Caco-2 (cell line): ENCODE measurements at regions not wholly inside any gene's neighbourhood (a gene's known extent, or its start where the extent isn't known, plus 50 kb on each side); places are given as distances from the start of the nearest gene placed in this dataset.

ENCODE experiments used
- BruUV-seq: library from RNA; stranded (reverse); fragments of 400-500 nt; replicated peaks from 2 replicates; lab custom pipeline; 2021; lab: Mats Ljungman, UMichigan
- CTCF ChIA-PET: fragments of 300-600 bp; sonication (Branson Sonifier 250); formaldehyde crosslinking; loops from one replicate; lab custom pipeline; 2022; ENCODE audit warnings: antibody characterized with exemption; lab: Charles Lee
- POLR2A ChIA-PET: fragments of 300-600 bp; sonication (Branson Sonifier 250); formaldehyde crosslinking; loops from one replicate; lab custom pipeline; 2022; ENCODE audit warnings: antibody characterized with exemption; lab: Charles Lee
- DNase-seq, 2 experiments: peaks; one replicate each; pipeline versions ENCODE4 v3.0.0 to v3.0.0-alpha.2; 2020 to 2022
- H3K27me3 ChIP-seq: replicated peaks from 2 replicates; pipeline ENCODE4 v1.6.0; 2011; ENCODE audit warnings: low read length; ENCODE audit not compliant: control insufficient read depth, insufficient read depth
- H3K36me3 ChIP-seq: 2 replicates; pipeline ENCODE4 v1.5.1; 2011; ENCODE audit warnings: low read length; ENCODE audit not compliant: control insufficient read depth, insufficient read depth
- H3K4me1 ChIP-seq: fragments of 250-450 bp; sonication (Bioruptor Pico); 2 replicates; pipeline ENCODE4 v1.5.1; 2020; ENCODE audit warnings: mild to moderate bottlenecking
- H3K4me3 ChIP-seq: 2 replicates; pipeline ENCODE4 v1.5.1; 2011; ENCODE audit warnings: low read depth, mild to moderate bottlenecking, control low read depth, low read length
- H3K9me3 ChIP-seq: fragments of 250-450 bp; sonication (Bioruptor Pico); 2 replicates; pipeline ENCODE4 v1.5.1; 2020; ENCODE audit warnings: mild to moderate bottlenecking, moderate library complexity
- H3K27ac Mint-ChIP-seq: one replicate; pipeline ENCODE4 v1.8.0; 2022; ENCODE audit warnings: mixed read lengths; ENCODE audit not compliant: unreplicated experiment
- H3K27me3 Mint-ChIP-seq: one replicate; pipeline ENCODE4 v1.8.0; 2022; ENCODE audit warnings: mixed read lengths; ENCODE audit not compliant: insufficient read depth, unreplicated experiment
- H3K36me3 Mint-ChIP-seq: one replicate; pipeline ENCODE4 v1.8.0; 2022; ENCODE audit warnings: mild to moderate bottlenecking, mixed read lengths; ENCODE audit not compliant: insufficient read depth, unreplicated experiment
- H3K4me1 Mint-ChIP-seq: one replicate; pipeline ENCODE4 v1.8.0; 2022; ENCODE audit warnings: low read depth, mixed read lengths; ENCODE audit not compliant: unreplicated experiment
- H3K4me3 Mint-ChIP-seq: one replicate; pipeline ENCODE4 v1.8.0; 2022; ENCODE audit warnings: mild to moderate bottlenecking, moderate library complexity, mixed read lengths; ENCODE audit not compliant: unreplicated experiment
- H3K9me3 Mint-ChIP-seq: one replicate; pipeline ENCODE4 v1.8.0; 2022; ENCODE audit warnings: mixed read lengths; ENCODE audit not compliant: unreplicated experiment
- intact Hi-C: fragments of 100-400 bp; cut with micrococcal nuclease; formaldehyde crosslinking; loops from one replicate; pipeline ENCODE4 v1.10.0; 2022; ENCODE audit not compliant: unreplicated experiment
- TF ChIP-seq, protein P1 (sequence below), 2 experiments: fragments of 200-600 bp in 1 of 2; IDR thresholded peaks; 1 replicate in 1 of 2; 2 replicates in 1 of 2; pipeline versions ENCODE4 v1.5.1 to v1.8.0; 2011 to 2022; ENCODE audit warnings: antibody characterized with exemption in 1 of 2, control low read depth in 1 of 2, inconsistent platforms in 1 of 2, low read depth in 1 of 2, low read length in 1 of 2, mild to moderate bottlenecking in 1 of 2, moderate library complexity in 1 of 2; ENCODE audit not compliant: insufficient read depth in 1 of 2, severe bottlenecking in 1 of 2, unreplicated experiment in 1 of 2

DNA sequence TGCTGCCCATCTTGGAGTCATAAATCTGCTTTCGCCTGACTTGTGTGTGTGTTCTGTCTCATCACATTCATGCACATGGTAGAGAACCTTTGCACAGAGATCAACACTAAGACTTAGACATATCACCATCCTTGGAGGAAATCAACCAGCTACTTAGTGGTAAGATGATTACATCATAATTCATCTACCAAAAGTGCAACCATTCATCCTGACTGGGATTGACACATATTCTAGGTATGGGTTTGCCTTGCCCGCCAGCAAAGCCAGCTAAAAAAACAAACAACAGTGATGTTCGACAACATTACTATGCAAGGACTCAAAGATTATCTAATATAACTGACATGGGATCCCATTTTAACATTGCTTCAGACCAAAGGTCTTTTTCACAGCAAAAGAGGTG, 228.7 kb downstream of the NUAK1 start:
- DNase-seq, result no peak
- no peak overlapping the region for H3K4me3 ChIP-seq
- H3K4me1 ChIP-seq, result peaks cover 14% of the 10 kb centered on the region
- BruUV-seq, result no TSS peak
- no peaks in the 10 kb centered on the region for H3K9me3 ChIP-seq
- TF ChIP-seq, protein P1, sequence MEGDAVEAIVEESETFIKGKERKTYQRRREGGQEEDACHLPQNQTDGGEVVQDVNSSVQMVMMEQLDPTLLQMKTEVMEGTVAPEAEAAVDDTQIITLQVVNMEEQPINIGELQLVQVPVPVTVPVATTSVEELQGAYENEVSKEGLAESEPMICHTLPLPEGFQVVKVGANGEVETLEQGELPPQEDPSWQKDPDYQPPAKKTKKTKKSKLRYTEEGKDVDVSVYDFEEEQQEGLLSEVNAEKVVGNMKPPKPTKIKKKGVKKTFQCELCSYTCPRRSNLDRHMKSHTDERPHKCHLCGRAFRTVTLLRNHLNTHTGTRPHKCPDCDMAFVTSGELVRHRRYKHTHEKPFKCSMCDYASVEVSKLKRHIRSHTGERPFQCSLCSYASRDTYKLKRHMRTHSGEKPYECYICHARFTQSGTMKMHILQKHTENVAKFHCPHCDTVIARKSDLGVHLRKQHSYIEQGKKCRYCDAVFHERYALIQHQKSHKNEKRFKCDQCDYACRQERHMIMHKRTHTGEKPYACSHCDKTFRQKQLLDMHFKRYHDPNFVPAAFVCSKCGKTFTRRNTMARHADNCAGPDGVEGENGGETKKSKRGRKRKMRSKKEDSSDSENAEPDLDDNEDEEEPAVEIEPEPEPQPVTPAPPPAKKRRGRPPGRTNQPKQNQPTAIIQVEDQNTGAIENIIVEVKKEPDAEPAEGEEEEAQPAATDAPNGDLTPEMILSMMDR (IDR thresholded peaks at IDR 0.05; ENCODE audit: insufficient read depth in 1 of 2, low read depth in 1 of 2, low read length in 1 of 2, severe bottlenecking in 1 of 2, unreplicated experiment in 1 of 2), result no peak
- H3K27ac Mint-ChIP-seq, result no peak overlapping the region
- H3K9me3 Mint-ChIP-seq, result no peaks in the 10 kb centered on the region
- H3K27me3 ChIP-seq, result no peaks in the 10 kb centered on the region
- no peaks in the 10 kb centered on the region for H3K36me3 ChIP-seq
- H3K4me3 Mint-ChIP-seq, result no peak overlapping the region
- H3K4me1 Mint-ChIP-seq, result peaks cover 15% of the 10 kb centered on the region
- H3K36me3 Mint-ChIP-seq, result no peaks in the 10 kb centered on the region
- intact Hi-C loops, result no loop called here
- POLR2A ChIA-PET, result no interaction called here
- no peaks in the 10 kb centered on the region for H3K27me3 Mint-ChIP-seq
- CTCF ChIA-PET, result no interaction called here

DNA sequence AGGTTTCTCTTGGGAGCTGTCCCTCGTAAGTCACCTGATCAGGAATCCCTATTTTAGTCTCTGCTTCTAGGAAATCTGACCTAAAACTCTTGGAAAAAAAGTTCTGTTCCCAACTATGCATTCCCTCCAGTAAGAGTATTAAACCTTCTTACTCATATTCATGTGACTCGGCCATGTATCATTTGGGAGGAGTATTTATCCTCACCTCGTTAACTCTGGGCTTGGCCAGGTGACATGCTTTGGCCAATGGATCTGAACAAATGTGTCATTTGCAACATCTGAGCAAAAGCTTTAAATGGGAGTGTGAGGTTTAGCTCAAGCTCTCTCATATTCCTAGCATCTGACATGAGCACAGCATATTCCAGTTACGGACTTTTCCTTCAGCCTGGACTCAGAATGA, 226.8 kb downstream of the NUAK1 start:
- H3K9me3 Mint-ChIP-seq, result no peaks in the 10 kb centered on the region
- no peaks in the 10 kb centered on the region for H3K27me3 ChIP-seq
- DNase-seq, result no peak
- H3K4me3 Mint-ChIP-seq, result no peak overlapping the region
- no peaks in the 10 kb centered on the region for H3K36me3 ChIP-seq
- no peaks in the 10 kb centered on the region for H3K36me3 Mint-ChIP-seq
- H3K27me3 Mint-ChIP-seq, result no peaks in the 10 kb centered on the region
- TF ChIP-seq, protein P1 (IDR thresholded peaks at IDR 0.05; ENCODE audit: insufficient read depth in 1 of 2, low read depth in 1 of 2, low read length in 1 of 2, severe bottlenecking in 1 of 2, unreplicated experiment in 1 of 2), result no peak
- CTCF ChIA-PET, result no interaction called here
- no TSS peak for BruUV-seq
- no peak overlapping the region for H3K27ac Mint-ChIP-seq
- intact Hi-C loops, result no loop called here
- POLR2A ChIA-PET, result no interaction called here
- no peak overlapping the region for H3K4me3 ChIP-seq
- H3K4me1 ChIP-seq, result no peaks in the 10 kb centered on the region; the same call in 1 of the 2 replicates
- no peaks in the 10 kb centered on the region for H3K9me3 ChIP-seq
- H3K4me1 Mint-ChIP-seq, result peaks cover under 1% of the 10 kb centered on the region

DNA sequence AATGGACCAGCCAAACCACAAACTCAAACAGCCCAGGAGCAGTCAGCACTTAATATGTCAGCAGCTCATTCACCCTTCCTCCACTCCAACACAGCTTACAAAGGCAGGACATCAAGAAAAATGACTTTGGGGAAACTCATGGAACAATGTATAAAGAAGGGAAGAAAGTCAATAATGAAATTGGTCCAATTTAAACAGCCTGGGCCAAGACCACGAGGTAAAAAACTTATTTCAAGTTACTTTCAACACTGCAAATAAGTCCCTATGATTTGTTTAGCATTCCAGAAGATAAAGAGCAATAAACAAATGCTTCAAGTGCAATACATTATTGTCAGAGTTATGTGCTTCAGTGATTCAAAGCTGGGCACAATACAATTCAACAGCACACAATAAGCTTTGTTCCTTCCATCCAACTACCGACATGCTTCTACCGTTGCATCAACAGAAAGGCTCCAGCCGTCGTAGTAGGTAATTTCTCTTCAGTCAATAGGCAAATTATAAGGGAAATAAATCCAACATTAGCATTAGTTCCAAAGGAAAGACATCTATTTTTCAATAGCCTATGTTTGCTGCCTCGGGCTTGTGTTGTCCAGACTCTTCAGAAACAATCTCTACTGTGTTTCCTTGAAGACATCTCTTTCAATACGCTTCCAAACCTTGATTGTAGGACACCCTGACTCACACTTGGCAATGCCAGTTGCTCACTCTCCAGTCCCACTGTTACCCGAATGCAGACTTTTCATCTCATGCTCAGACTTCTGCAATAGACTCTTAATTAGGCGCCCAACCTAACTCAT, 225.7 kb downstream of the NUAK1 start:
- H3K4me1 ChIP-seq, result no peaks in the 10 kb centered on the region
- DNase-seq, result no peak
- BruUV-seq, result no TSS peak
- TF ChIP-seq, protein P1 (IDR thresholded peaks at IDR 0.05; ENCODE audit: insufficient read depth in 1 of 2, low read depth in 1 of 2, low read length in 1 of 2, severe bottlenecking in 1 of 2, unreplicated experiment in 1 of 2), result no peak
- Mint-ChIP-seq H3K27ac (no peak overlapping the region), H3K4me1 (no peaks in the 10 kb centered on the region), H3K27me3 (no peaks in the 10 kb centered on the region), H3K9me3 (no peaks in the 10 kb centered on the region), H3K4me3 (no peak overlapping the region), H3K36me3 (no peaks in the 10 kb centered on the region)
- no peaks in the 10 kb centered on the region for H3K9me3 ChIP-seq
- no peaks in the 10 kb centered on the region for H3K36me3 ChIP-seq
- ChIA-PET POLR2A (no interaction called here), CTCF (no interaction called here)
- H3K4me3 ChIP-seq, result no peak overlapping the region
- intact Hi-C loops, result no loop called here
- H3K27me3 ChIP-seq, result no peaks in the 10 kb centered on the region
